ENCODE measurements at regions not wholly inside any gene's neighbourhood (a gene's known extent, or its start where the extent isn't known, plus 50 kb on each side); places are given as distances from the start of the nearest gene placed in this dataset.
A peak's percentile ranks its signal among the peaks of the same experiment; 100 is the strongest.

DNA sequence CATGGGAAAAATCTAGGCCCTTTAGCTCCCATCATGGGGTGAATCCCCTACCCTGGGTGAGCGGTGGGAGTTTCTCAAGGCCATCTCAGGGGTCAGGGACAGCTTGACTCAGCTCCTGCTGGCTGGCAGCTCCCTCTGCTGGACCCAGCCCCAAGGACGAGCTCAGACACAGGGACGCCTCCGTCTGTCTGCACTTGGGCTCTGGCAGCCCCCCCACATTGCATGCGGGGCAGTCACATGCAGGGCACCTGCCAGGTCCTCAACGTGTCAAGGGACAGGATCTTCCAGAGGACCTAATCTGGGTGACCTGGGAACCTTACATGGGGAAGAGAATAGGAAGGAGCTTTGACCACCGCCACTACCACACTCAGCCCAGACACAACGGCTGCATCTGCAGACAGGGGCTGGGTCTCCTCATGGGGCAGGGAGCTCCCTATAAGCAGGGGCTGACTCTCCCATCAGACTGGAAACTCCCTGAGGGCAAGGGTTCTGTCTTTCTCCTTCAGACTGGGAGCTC lies 173.4 kb downstream of the MRPL14 start (continued):
- TF ChIP-seq USF2 (IDR thresholded peaks at IDR 0.05; ENCODE audit: low read depth, low read length) (no peak), USF2 (CRISPR knock-in tag; IDR thresholded peaks at IDR 0.05; ENCODE audit: borderline replicate concordance) (peak; percentile 25; the same call in 1 of the 2 replicates), CBX5 (CRISPR knock-in tag; IDR thresholded peaks at IDR 0.05; ENCODE audit: borderline replicate concordance) (peak; percentile 83; the same call in 1 of the 2 replicates), ZNF234 (CRISPR knock-in tag; conservative IDR thresholded peaks at IDR 0.05) (0 out of 2 replicates have a peak, but pooled peaks have one; percentile 48), ZFP41 (CRISPR knock-in tag; IDR thresholded peaks at IDR 0.05; ENCODE audit: borderline replicate concordance) (peak; percentile 58; the same call in 1 of the 2 replicates), ISL2 (CRISPR knock-in tag; IDR thresholded peaks at IDR 0.05) (no peak), TBP (CRISPR knock-in tag; IDR thresholded peaks at IDR 0.05) (no peak), RBFOX2 (IDR thresholded peaks at IDR 0.05; ENCODE audit: low read depth, low read length) (no peak), ZNF709 (CRISPR knock-in tag; IDR thresholded peaks at IDR 0.05) (no peak; the same call in 1 of the 2 replicates), ZNF883 (CRISPR knock-in tag; IDR thresholded peaks at IDR 0.05; ENCODE audit: not compliant biosample characterization) (peak; percentile 28), YEATS4 (CRISPR knock-in tag; IDR thresholded peaks at IDR 0.05; ENCODE audit: borderline replicate concordance) (no peak), HNF4G (IDR thresholded peaks at IDR 0.05; ENCODE audit: borderline replicate concordance, low read depth, low read length) (no peak), HNF4G (CRISPR knock-in tag; IDR thresholded peaks at IDR 0.05; ENCODE audit: borderline replicate concordance, low read depth) (peak; percentile 25; the same call in 1 of the 2 replicates), ZNF670 (CRISPR knock-in tag; IDR thresholded peaks at IDR 0.05; ENCODE audit: borderline replicate concordance) (no peak)
- TF ChIP-seq, protein P1, sequence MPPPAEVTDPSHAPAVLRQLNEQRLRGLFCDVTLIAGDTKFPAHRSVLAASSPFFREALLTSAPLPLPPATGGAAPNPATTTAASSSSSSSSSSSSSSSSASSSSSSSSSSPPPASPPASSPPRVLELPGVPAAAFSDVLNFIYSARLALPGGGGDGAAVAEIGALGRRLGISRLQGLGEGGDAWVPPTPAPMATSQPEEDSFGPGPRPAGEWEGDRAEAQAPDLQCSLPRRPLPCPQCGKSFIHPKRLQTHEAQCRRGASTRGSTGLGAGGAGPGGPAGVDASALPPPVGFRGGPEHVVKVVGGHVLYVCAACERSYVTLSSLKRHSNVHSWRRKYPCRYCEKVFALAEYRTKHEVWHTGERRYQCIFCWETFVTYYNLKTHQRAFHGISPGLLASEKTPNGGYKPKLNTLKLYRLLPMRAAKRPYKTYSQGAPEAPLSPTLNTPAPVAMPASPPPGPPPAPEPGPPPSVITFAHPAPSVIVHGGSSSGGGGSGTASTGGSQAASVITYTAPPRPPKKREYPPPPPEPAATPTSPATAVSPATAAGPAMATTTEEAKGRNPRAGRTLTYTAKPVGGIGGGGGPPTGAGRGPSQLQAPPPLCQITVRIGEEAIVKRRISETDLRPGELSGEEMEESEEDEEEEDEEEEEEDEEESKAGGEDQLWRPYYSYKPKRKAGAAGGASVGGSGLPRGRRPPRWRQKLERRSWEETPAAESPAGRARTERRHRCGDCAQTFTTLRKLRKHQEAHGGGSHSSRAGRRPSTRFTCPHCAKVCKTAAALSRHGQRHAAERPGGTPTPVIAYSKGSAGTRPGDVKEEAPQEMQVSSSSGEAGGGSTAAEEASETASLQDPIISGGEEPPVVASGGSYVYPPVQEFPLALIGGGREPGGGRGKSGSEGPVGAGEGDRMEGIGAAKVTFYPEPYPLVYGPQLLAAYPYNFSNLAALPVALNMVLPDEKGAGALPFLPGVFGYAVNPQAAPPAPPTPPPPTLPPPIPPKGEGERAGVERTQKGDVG (CRISPR knock-in tag; IDR thresholded peaks at IDR 0.05; ENCODE audit: borderline replicate concordance) = peak; percentile 42; the same call in 1 of the 2 replicates
- TF ChIP-seq, protein P2, sequence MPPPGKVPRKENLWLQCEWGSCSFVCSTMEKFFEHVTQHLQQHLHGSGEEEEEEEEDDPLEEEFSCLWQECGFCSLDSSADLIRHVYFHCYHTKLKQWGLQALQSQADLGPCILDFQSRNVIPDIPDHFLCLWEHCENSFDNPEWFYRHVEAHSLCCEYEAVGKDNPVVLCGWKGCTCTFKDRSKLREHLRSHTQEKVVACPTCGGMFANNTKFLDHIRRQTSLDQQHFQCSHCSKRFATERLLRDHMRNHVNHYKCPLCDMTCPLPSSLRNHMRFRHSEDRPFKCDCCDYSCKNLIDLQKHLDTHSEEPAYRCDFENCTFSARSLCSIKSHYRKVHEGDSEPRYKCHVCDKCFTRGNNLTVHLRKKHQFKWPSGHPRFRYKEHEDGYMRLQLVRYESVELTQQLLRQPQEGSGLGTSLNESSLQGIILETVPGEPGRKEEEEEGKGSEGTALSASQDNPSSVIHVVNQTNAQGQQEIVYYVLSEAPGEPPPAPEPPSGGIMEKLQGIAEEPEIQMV (CRISPR knock-in tag; IDR thresholded peaks at IDR 0.05; ENCODE audit: low read depth) = no peak
- TF ChIP-seq, protein P3, sequence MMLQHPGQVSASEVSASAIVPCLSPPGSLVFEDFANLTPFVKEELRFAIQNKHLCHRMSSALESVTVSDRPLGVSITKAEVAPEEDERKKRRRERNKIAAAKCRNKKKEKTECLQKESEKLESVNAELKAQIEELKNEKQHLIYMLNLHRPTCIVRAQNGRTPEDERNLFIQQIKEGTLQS (CRISPR knock-in tag; IDR thresholded peaks at IDR 0.05) = 0 out of 2 replicates have a peak, but pooled peaks have one; percentile 9
